OCI-LY7 (cell line): ENCODE measurements at regions not wholly inside any gene's neighbourhood (a gene's known extent, or its start where the extent isn't known, plus 50 kb on each side); places are given as distances from the start of the nearest gene placed in this dataset.

Experiments
- EZH2phosphoT487 ChIP-seq: fragments of 200-600 bp; sonication (generic); IDR thresholded peaks from 2 replicates; pipeline ENCODE4 v1.6.1; 2018; ENCODE audit warnings: low read depth, borderline replicate concordance, mild to moderate bottlenecking, mixed run types, antibody characterized with exemption, low read length, moderate library complexity, mixed read lengths
- TF ChIP-seq, protein P1 (sequence below): fragments of 200-600 bp; sonication (generic); conservative IDR thresholded peaks from 2 replicates; pipeline ENCODE4 v1.5.1; 2014; ENCODE audit warnings: mild to moderate bottlenecking, antibody characterized with exemption, low read length, moderate library complexity, mixed read lengths

GRCh38 chr6:163715846-163716245, 301.3 kb downstream of the QKI start:
- TF ChIP-seq, protein P1, sequence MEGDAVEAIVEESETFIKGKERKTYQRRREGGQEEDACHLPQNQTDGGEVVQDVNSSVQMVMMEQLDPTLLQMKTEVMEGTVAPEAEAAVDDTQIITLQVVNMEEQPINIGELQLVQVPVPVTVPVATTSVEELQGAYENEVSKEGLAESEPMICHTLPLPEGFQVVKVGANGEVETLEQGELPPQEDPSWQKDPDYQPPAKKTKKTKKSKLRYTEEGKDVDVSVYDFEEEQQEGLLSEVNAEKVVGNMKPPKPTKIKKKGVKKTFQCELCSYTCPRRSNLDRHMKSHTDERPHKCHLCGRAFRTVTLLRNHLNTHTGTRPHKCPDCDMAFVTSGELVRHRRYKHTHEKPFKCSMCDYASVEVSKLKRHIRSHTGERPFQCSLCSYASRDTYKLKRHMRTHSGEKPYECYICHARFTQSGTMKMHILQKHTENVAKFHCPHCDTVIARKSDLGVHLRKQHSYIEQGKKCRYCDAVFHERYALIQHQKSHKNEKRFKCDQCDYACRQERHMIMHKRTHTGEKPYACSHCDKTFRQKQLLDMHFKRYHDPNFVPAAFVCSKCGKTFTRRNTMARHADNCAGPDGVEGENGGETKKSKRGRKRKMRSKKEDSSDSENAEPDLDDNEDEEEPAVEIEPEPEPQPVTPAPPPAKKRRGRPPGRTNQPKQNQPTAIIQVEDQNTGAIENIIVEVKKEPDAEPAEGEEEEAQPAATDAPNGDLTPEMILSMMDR: no peak
- TF ChIP-seq EZH2phosphoT487: no peak
